ENCODE measurements at regions not wholly inside any gene's neighbourhood (a gene's known extent, or its start where the extent isn't known, plus 50 kb on each side); places are given as distances from the start of the nearest gene placed in this dataset.

- Histone ChIP-seq H3K27me3 (peaks cover 0 to 3% (median 0%) of the 10 kb centered on the region in 9 donors), H3K4me3 (no peak overlapping the region), H3K36me3 (no peaks in the 10 kb centered on the region), H3K27ac (no peak overlapping the region), H3K4me1 (no peaks in the 10 kb centered on the region), H3K9me3 (peaks cover 0 to 2% (median 0%) of the 10 kb centered on the region in 12 donors)
- TF ChIP-seq CTCF (IDR thresholded peaks at IDR 0.05) (no peak), POLR2A (IDR thresholded peaks at IDR 0.05) (no peak)
- DNase-seq (no peak), ATAC-seq (no peak)
- 71 to 85% (median 83%) methylated on average over 4 of the region's 4 CpGs for WGBS, 4 donors
- intact Hi-C loops (cut with DNase I) = no loop called here
Observed at GRCh38 chr11:112478806-112479205, 218.1 kb upstream of the PLET1 start.

- no peak overlapping the region for H3K27ac ChIP-seq
- no peaks in the 10 kb centered on the region for H3K36me3 ChIP-seq
- intact Hi-C loops (cut with DNase I) = no loop called here
- TF ChIP-seq CTCF (IDR thresholded peaks at IDR 0.05) = no peak
- no peak for TF ChIP-seq POLR2A (IDR thresholded peaks at IDR 0.05)
- H3K4me3 ChIP-seq = no peak overlapping the region
- H3K9me3 ChIP-seq = peaks cover 0 to 7% (median 0%) of the 10 kb centered on the region in 12 donors
- no peaks in the 10 kb centered on the region for H3K4me1 ChIP-seq
- ATAC-seq (no peak), DNase-seq (no peak)
- peaks cover 0 to 3% (median 0%) of the 10 kb centered on the region in 9 donors for H3K27me3 ChIP-seq
- 60 to 90% (median 74%) methylated on average over 1 of the region's 1 CpG for WGBS, 4 donors
Observed at GRCh38 chr11:112481431-112481830, 220.8 kb upstream of the PLET1 start.

- DNase-seq (no peak), ATAC-seq (no peak)
- Histone ChIP-seq H3K36me3 (no peaks in the 10 kb centered on the region), H3K4me3 (no peak overlapping the region), H3K9me3 (peaks cover 0 to 7% (median 0%) of the 10 kb centered on the region in 12 donors), H3K27me3 (peaks cover 0 to 3% (median 0%) of the 10 kb centered on the region in 9 donors), H3K4me1 (no peaks in the 10 kb centered on the region), H3K27ac (no peak overlapping the region)
- WGBS, 4 donors = 59 to 73% (median 67%) methylated on average over 2 to 3 of the region's 3 CpGs
- intact Hi-C loops (cut with DNase I) = no loop called here
- TF ChIP-seq POLR2A (IDR thresholded peaks at IDR 0.05) = no peak
- no peak for TF ChIP-seq CTCF (IDR thresholded peaks at IDR 0.05)
Observed at GRCh38 chr11:112481893-112482292, 221.2 kb upstream of the PLET1 start.

- no peak overlapping the region for H3K4me3 ChIP-seq
- ATAC-seq (no peak), DNase-seq (no peak)
- intact Hi-C loops (cut with DNase I) = no loop called here
- peaks cover 0 to 7% (median 0%) of the 10 kb centered on the region in 12 donors for H3K9me3 ChIP-seq
- no peaks in the 10 kb centered on the region for H3K4me1 ChIP-seq
- no peak overlapping the region for H3K27ac ChIP-seq
- H3K27me3 ChIP-seq = no peaks in the 10 kb centered on the region
- TF ChIP-seq POLR2A (IDR thresholded peaks at IDR 0.05) = no peak
- TF ChIP-seq CTCF (IDR thresholded peaks at IDR 0.05) = no peak
- H3K36me3 ChIP-seq = no peaks in the 10 kb centered on the region
- WGBS, 4 donors = 70 to 80% (median 76%) methylated on average over 2 of the region's 2 CpGs
Observed at GRCh38 chr11:112485280-112485679, 224.6 kb upstream of the PLET1 start.
